Breast epithelium (tissue), 4 donors: ENCODE measurements at regions not wholly inside any gene's neighbourhood (a gene's known extent, or its start where the extent isn't known, plus 50 kb on each side); places are given as distances from the start of the nearest gene placed in this dataset.

Experiments used
- DNase-seq, 2 donors: peaks; one replicate each; pipeline ENCODE4 v3.0.0-alpha.2; 2019; ENCODE audit warnings: low spot score in 2 of 2
- H3K27ac ChIP-seq, 2 donors: fragments of 200-600 bp; sonication (generic) in 1 of 2; one replicate each; pipeline ENCODE4 v1.5.1; 2016 to 2019; ENCODE audit warnings: mild to moderate bottlenecking in 1 of 2
- H3K27me3 ChIP-seq, 2 donors: fragments of 200-600 bp; sonication (generic) in 1 of 2; one replicate each; pipeline versions ENCODE4 v1.5.1 to v1.6.0; 2017 to 2019; ENCODE audit warnings: control low read depth in 1 of 2, mild to moderate bottlenecking in 1 of 2
- H3K36me3 ChIP-seq: fragments of 200-600 bp; one replicate; pipeline ENCODE4 v1.5.1; 2019
- H3K4me1 ChIP-seq, 2 donors: fragments of 200-600 bp; sonication (generic); one replicate each; pipeline ENCODE4 v1.5.1; 2016 to 2019; ENCODE audit warnings: control low read depth in 1 of 2
- H3K4me3 ChIP-seq, 3 donors: fragments of 200-600 bp; sonication (generic); 1 replicate in 2 of 3; 2 replicates in 1 of 3; pipeline ENCODE4 v1.5.1; 2016 to 2019; ENCODE audit warnings: mild to moderate bottlenecking in 3 of 3, moderate library complexity in 2 of 3
- H3K9me3 ChIP-seq, 2 donors: fragments of 200-600 bp; sonication (generic) in 1 of 2; one replicate each; pipeline ENCODE4 v1.5.1; 2016 to 2019; ENCODE audit warnings: control low read depth in 1 of 2
- POLR2A ChIP-seq: fragments of 450-650 bp; IDR thresholded peaks from one replicate; pipeline ENCODE4 v1.6.1; 2016; ENCODE audit warnings: antibody characterized with exemption, mild to moderate bottlenecking, moderate library complexity
- POLR2AphosphoS5 ChIP-seq, 3 donors: sonication (generic); formaldehyde crosslinking; IDR thresholded peaks; one replicate each; pipeline ENCODE4 v1.6.1; 2017; ENCODE audit warnings: antibody characterized with exemption in 3 of 3
- intact Hi-C: fragments of 100-400 bp; cut with DNase I; formaldehyde crosslinking; loops from one replicate; pipeline ENCODE4 v1.15.1; 2023; ENCODE audit warnings: low total_unique reads
- TF ChIP-seq, protein P1 (sequence below), 3 donors: fragments of 450-650 bp; IDR thresholded peaks; one replicate each; pipeline ENCODE4 v1.5.1; 2016 to 2017; ENCODE audit warnings: antibody characterized with exemption in 3 of 3, mild to moderate bottlenecking in 3 of 3, moderate library complexity in 3 of 3

DNA sequence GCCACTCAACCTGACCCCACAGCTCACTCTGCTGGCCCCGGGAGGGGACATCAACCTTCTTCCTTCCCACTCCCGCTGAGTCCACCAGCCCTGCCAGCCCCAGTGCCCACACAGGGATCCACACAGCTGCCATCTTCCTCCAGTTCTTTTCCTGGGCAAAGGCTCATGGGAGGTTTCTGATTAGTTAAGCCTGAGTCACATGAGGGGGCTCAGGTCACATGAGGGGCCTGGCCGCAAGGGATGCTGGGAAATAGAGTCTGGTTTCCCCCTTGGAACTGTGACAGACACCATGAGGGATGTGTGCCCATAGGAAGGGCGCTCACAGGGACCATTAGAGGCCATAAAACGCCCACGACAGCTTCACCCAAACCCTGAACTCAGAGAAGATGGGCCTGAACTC lies 228.7 kb upstream of the SFSWAP start:
- TF ChIP-seq, protein P1, sequence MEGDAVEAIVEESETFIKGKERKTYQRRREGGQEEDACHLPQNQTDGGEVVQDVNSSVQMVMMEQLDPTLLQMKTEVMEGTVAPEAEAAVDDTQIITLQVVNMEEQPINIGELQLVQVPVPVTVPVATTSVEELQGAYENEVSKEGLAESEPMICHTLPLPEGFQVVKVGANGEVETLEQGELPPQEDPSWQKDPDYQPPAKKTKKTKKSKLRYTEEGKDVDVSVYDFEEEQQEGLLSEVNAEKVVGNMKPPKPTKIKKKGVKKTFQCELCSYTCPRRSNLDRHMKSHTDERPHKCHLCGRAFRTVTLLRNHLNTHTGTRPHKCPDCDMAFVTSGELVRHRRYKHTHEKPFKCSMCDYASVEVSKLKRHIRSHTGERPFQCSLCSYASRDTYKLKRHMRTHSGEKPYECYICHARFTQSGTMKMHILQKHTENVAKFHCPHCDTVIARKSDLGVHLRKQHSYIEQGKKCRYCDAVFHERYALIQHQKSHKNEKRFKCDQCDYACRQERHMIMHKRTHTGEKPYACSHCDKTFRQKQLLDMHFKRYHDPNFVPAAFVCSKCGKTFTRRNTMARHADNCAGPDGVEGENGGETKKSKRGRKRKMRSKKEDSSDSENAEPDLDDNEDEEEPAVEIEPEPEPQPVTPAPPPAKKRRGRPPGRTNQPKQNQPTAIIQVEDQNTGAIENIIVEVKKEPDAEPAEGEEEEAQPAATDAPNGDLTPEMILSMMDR (IDR thresholded peaks at IDR 0.05): no peak
- TF ChIP-seq POLR2A: no peak
- TF ChIP-seq POLR2AphosphoS5 (IDR thresholded peaks at IDR 0.05): no peak
- intact Hi-C loops: no loop called here
- Histone ChIP-seq H3K36me3 (no peaks in the 10 kb centered on the region), H3K4me1 (no peaks in the 10 kb centered on the region), H3K4me3 (no peak overlapping the region), H3K27ac (no peak overlapping the region), H3K9me3 (no peaks in the 10 kb centered on the region), H3K27me3 (no peaks in the 10 kb centered on the region)
- DNase-seq: no peak

DNA sequence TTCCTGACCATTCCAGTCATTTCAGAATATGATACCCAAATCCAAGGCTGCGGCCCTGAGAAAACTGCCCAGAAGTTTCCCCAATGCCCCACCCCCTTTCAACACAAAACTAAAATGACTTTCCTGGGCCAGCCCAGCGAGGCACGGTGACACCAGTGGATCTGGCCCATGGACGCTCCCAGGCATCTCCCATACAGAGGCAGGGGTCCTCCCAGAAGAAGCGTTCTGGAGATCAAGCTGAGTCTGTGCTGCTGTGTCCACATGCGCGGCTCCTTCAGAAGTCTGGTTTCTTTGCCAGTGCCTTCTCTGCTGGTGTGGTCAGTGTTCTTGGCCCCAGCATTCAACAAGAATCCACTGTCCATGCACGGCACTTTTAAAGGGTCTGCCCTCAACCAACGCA lies 228.2 kb upstream of the SFSWAP start:
- TF ChIP-seq POLR2AphosphoS5 (IDR thresholded peaks at IDR 0.05) (no peak), POLR2A (no peak)
- TF ChIP-seq, protein P1 (IDR thresholded peaks at IDR 0.05): no peak
- Histone ChIP-seq H3K27me3 (no peaks in the 10 kb centered on the region), H3K36me3 (no peaks in the 10 kb centered on the region), H3K4me3 (no peak overlapping the region), H3K4me1 (no peaks in the 10 kb centered on the region), H3K27ac (no peak overlapping the region), H3K9me3 (no peaks in the 10 kb centered on the region)
- intact Hi-C loops: no loop called here
- DNase-seq: no peak

DNA sequence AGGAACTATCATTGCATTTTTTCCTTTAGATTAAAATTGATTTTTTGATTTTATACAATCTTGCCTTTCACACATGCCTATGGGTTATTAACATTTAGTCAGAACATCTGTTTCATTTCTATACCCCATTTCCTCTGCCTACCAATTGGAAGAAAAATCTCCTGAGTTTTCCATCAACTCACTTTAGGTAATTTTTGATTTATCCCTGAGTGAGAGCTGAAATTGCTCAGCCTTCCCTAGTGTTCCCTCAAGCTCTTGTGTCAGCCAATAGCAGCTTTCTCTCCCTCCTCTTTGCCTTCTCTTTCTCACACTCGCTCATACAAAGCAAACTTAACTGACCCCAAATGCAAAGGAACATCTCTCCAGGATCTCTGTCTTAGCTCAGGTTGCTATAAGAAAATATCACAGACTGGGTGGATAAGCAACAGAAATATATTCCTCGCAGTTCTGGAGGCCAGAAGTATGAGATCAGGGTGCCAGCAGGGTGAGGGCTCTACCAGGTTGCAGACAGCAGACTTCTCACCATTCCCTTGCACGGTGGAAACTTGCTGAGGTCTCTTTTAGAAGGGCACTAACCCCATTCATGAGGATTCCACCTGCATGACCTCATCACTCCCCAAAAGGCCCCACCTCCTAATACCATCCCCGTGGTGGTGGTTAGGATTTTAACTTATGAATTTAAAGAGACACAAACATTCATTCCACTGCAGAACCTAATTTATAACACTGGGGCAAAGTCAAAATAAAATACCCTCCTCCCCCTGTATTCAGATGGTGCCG lies 224.2 kb upstream of the SFSWAP start:
- no peak for TF ChIP-seq POLR2A
- TF ChIP-seq, protein P1 (IDR thresholded peaks at IDR 0.05): no peak
- no peak for TF ChIP-seq POLR2AphosphoS5 (IDR thresholded peaks at IDR 0.05)
- no peaks in the 10 kb centered on the region for H3K27me3 ChIP-seq
- H3K4me1 ChIP-seq: no peaks in the 10 kb centered on the region
- no peak overlapping the region for H3K4me3 ChIP-seq
- H3K36me3 ChIP-seq: no peaks in the 10 kb centered on the region
- H3K27ac ChIP-seq: no peak overlapping the region
- no peak for DNase-seq
- no peaks in the 10 kb centered on the region for H3K9me3 ChIP-seq
- intact Hi-C loops: no loop called here

DNA sequence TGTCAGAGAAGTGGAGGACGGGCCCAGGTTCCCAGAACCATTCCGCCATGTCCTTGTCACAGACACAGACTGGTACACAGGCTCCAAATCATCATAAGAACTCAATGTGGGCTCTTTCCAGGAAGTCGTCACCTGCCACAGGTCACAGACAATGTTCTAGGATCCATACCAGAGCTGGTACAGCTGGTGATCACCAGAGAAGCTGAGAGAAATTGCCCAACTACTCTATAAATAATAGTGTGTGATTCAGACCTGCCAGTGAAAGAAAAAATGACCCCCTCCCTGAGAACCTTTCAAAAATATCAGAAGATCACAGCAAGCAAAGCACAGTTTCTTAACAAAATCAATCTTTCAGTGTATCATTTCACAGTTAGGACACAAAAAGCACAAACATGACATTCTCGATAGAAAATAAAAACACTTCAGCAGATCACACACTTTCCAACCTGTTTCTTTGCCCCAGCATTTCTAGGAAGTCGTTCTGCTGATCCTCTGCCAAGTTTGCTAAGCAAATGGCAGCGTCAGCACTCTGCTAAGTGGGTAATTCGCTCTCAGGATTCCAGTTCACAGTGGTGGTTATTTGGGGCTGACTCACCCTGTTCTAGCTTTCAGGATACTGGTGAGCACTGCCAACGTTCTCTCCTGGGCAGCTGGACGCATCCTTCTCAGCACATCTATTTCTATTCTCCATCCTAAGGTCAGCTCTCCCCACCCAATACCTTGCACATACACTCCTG lies 223.3 kb upstream of the SFSWAP start:
- Histone ChIP-seq H3K4me3 (no peak overlapping the region), H3K27ac (no peak overlapping the region), H3K9me3 (no peaks in the 10 kb centered on the region), H3K36me3 (no peaks in the 10 kb centered on the region), H3K4me1 (no peaks in the 10 kb centered on the region), H3K27me3 (no peaks in the 10 kb centered on the region)
- TF ChIP-seq POLR2AphosphoS5 (IDR thresholded peaks at IDR 0.05): no peak
- TF ChIP-seq, protein P1 (IDR thresholded peaks at IDR 0.05): no peak
- TF ChIP-seq POLR2A: no peak
- no peak for DNase-seq
- intact Hi-C loops: no loop called here

DNA sequence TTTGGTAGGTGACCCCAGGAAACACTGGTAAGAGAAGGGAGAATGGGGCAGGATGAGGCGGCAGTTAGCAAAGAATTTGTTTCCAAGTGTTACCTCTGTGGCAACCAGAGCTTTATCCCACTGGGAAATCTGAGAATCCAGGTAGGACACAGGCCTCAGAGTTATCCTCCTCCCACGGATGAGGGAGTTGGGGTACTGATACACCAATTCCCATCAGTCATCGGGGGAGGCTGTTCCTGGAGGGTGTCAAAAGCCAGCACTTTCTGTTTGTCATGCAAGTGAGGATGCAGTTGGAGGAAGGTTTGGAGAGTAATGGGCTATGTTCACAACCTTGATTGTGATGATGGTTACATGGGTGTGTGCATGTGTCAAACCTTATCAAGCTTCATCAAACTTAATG lies 221.2 kb upstream of the SFSWAP start:
- no peaks in the 10 kb centered on the region for H3K9me3 ChIP-seq
- peaks cover 0 to 16% of the 10 kb centered on the region in 2 donors for H3K27me3 ChIP-seq
- no peak overlapping the region for H3K4me3 ChIP-seq
- intact Hi-C loops: no loop called here
- DNase-seq: no peak
- H3K4me1 ChIP-seq: no peaks in the 10 kb centered on the region
- TF ChIP-seq POLR2AphosphoS5 (IDR thresholded peaks at IDR 0.05): no peak
- TF ChIP-seq, protein P1 (IDR thresholded peaks at IDR 0.05): no peak
- TF ChIP-seq POLR2A: no peak
- no peak overlapping the region for H3K27ac ChIP-seq
- H3K36me3 ChIP-seq: no peaks in the 10 kb centered on the region
